HG02852 (cell line): ENCODE measurements at regions not wholly inside any gene's neighbourhood (a gene's known extent, or its start where the extent isn't known, plus 50 kb on each side); places are given as distances from the start of the nearest gene placed in this dataset.

Experiments used
- ATAC-seq: cut with Tn5 transposase; IDR thresholded peaks from one replicate; pipeline ENCODE4 v1.9.1; 2021; ENCODE audit warnings: mild to moderate bottlenecking, moderate library complexity; ENCODE audit not compliant: unreplicated experiment

DNA sequence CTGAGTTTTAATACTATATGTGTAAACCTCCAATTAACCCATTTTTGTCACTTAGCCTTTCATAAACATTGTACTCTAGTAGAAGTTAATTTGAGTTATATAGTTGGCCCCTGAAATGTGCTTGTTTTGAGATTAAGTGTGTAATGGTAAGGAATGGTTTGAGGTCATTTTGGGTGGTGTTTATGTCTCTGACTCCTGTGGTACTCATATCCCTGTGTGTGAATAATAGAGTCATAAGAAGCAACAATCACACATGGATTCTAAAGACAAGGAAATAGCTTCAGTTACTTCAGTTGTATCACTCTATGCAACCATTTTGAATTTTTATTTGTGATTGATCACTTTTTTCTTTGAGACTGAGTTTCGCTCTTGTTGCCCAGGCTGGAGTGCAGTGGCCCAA, 408.5 kb downstream of the MFSD1 start:
- ATAC-seq: no peak

DNA sequence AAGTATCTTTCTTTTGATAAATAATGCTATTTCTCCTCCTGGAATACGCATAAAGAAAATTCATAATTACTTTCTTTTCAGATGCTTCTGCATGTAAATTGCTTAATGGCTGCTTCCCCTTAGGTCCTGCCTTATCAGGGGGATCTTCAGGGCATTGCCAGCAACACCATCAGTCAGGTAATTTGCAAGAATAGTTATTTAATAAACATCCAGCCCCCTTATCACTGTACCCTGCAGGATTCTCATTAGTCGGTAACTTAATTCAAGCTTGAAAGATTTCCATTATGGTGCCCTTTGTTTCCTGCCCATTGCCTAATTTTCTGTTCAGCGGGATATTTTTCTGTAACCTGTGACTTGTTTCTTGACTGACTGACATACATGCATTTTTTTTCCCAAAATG, 414.5 kb downstream of the MFSD1 start:
- no peak for ATAC-seq

DNA sequence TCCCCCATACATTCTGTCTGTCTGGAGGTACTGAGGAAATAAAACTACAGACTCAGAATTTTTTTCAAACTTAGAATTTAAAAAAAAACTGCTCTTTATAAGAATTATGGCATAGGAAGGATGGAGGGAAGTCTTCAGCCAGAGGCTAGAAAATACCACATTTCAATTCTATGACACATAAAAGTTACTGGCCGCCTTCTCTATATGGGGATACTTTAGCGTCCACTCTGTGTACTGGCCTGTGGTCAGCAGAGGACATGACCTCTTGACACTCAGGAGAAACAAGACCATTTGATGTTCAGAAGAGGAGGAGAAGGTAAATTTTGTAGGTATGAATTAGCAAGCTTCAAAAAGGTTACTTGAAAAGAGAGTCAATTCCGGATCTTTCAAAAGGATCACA, 417.4 kb downstream of the MFSD1 start:
- no peak for ATAC-seq

DNA sequence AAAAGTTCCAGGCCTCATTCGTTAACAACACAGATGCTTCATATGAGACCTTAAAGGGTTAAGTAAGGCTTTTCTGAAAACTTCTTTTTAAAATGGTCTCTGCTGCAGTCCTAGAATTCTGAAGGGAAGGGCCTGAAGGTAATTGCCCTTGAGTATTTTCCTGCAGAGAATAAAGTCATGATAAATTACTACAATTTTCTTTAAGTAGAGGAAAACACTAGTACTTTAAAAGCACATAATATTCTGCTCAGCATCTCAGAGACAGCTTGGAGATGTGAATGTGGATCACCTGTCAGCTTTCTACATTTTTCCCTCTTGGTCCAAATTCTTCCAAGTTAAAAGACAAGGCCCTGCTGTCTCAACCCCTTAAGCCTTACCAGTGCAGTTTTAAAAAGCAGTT, 419.5 kb downstream of the MFSD1 start:
- no peak for ATAC-seq

DNA sequence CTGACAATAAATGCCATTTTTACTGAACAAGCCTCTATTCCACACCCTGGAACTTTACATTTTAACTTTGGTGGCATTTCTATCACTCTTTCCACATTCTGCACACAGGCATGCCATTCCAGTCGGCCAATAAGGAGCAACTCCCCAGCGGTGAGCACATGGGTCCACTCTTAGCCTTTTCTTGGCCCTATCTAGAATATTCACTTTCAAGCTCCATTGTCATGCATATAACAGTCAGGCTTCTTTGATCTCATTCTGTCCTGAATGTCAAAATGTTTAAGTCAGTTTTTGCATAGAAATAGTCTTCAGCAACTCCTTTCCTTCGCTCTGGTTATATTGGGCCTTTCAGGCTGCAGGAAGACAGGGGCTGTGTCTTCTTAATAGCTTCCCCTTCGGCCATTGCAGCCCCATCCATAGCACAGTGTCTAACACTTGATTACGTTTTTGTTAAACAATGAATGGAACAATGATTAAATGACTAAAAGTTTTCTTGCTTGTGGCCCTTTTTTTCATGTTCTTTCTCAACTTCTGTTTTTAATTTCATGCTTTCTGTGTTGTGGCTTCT, 427.3 kb downstream of the MFSD1 start:
- ATAC-seq: no peak

DNA sequence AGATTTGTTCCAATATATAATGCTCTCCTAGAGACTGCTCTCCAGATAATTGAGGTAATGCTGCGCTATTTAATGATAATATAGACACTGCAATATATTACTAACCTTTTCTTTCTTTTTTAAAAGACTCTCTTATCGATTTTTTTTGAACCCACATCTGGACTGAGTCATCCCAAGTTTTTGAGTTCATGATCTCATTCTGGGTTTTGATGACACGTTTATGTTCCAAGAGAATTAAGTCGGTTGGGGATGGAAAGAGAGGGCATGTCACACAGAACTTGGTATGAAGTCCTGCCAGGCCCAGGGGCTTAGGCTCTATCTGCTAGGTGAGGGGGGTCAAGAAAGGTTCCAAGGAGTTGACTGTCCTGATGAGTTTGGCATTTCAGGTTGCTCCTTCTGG, 431.1 kb downstream of the MFSD1 start:
- ATAC-seq: no peak

DNA sequence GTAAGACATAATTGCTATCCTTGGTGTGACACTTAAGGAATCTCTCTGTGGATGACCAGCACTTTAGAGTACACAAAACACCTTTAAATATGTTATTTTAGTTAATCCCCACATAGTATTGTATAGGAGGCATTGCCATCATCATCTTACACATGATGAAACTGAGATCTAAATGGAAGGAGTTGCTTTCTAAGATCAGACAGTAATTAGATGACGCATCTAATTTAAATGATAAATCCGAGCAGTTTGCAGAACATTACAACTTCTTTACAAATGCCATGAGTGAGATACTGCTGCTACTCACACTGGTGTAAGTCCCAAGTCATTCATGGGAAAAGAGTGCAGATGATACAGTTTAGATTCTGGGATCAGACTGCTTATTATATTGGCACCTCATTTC, 431.9 kb downstream of the MFSD1 start:
- no peak for ATAC-seq

DNA sequence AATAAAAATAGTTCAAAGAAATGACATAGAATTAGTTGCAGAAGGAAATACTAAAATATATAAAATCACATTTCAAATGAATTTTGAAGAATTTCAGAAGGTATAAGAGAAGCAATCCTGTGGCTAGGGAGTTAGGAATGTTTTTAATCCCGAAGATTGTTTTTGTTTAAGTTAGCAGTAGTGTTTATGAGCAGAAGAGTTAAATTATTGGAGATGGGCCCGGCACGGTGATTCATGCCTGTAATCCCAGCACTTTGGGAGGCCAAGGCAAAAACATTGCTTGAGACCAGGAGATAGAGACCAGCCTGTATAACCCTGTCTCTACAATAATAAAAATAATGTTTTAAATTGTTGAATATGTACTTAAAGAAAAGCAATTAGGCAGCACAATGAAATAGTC, 432.5 kb downstream of the MFSD1 start:
- no peak for ATAC-seq

DNA sequence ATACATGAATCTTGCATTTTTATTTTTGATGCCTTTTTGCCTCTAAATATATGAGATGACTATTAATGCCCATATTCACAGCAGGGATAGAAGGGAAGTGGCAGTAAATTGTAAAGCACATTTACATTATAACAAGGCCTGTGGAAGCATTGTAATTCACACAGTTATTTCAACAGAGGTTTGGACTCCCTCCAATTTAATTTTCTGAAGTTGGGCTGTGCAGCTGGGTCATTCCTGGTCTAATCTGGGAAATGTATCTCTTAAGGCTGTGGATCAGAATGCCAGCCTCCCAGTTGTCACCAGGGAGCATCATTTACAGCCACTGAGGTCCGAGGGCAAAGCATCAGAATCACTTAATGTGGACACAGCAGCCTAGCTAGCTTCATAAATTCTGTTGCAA, 434.5 kb downstream of the MFSD1 start:
- no peak for ATAC-seq

DNA sequence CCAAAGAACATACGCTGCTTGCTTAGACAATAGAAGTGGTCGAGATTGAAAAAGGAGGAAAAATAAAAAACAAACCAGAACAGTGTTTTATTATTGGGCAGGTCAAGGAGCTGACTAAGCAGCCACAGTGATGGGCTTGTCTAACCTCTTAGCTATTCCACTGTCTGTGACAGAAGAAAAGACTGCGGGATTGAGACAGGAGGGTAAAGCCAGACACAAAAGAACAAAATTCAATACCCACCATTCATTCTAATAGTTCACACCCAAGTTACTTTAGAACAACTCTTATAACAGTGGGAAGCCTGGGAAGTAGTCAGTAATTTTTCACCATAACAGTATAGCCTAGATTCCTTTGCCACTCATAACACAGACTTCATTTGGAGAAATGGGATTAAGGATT, 435.4 kb downstream of the MFSD1 start:
- no peak for ATAC-seq

DNA sequence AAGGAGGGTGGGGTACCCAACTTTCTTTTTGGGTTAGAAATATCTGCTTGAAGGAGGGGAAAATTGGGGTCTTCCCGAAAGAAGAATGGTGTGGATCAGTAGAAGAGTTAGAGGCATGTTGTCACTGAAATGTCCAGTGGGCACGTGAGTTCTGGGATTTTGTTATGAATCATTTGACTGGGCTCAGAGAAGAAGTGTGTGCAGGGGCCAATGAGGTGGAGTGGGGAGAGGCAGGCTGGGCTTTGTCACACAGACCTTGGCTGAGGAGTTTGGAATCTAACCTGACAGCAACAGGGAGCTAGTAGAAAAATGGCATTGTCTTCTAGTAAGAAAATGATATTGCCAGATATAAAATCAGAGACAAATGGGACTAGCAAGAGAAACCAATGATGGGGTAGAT, 436.8 kb downstream of the MFSD1 start:
- no peak for ATAC-seq

DNA sequence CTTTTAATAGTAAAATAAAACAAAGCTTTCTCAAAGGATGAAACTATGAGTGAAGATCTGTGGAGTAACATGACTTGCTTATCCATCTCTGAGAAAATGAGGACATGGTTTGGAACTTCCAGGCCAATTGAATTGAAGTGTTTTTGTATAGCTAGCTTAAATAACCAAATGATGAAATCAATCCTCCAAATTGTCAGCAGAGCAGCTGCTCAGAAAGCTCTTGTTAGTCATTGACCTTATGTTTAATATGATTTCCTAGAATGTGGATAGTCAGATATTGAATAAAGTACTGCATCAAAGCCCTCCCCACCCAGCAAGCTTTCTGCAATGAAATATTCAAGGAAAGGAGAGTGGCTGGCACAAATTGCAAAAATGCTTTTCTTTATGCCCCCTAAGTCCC, 437.2 kb downstream of the MFSD1 start:
- no peak for ATAC-seq

DNA sequence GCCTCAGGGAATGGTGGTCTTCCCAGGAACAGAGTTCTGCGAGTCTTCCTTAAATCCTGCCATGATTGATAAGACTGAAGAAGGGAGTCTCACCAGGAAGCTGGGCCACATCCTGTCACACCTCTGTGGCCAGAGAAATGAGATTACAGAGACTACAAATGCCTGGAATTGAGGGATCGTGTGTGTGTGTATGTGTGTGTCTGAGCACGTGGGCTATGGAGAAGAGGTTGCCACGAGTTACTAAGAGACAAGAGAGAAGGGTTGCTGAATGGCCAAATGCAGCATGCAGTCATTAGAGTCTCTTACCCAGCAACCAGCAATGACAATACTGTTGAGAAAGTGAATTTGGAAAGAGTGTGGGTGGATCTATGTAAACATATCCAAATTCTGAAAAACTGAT, 443.1 kb downstream of the MFSD1 start:
- ATAC-seq: no peak

DNA sequence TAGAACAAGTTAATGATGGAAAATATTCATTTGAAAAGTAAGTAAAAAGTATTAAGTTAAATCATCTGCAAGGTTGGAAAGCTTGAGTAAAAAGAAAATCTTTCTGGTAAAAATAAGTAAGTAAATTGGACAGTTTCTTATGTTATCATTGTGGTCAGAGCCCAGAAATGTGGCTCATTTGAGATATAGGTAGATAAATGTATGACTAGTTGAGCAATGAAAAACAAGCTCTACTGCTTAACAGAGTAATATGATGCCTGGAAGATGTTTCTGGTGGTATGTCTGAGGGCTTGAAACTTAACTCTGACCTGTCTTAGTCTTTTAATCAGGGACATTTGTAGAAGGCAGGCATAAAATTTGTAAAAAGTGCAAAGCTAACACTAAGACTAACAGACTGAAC, 444.0 kb downstream of the MFSD1 start:
- ATAC-seq: no peak

DNA sequence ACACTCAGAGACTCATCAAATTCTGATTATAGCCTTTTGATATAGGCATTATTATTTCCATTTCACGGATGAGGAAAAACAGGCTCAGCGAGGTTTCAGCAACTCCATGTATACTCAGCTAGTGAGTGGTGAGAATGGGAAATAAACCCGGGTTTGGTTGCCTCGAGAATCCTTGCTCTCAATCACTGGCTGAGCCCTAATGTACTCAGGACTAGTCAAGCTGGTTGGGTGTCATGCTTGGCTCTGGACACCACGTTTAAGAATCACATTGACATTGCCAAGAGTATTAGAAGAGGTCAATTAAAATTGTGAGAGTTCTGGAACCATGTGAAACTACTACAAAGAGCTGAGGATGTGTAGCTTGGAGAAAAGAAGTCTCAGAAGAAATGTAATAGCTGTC, 444.5 kb downstream of the MFSD1 start:
- no peak for ATAC-seq

DNA sequence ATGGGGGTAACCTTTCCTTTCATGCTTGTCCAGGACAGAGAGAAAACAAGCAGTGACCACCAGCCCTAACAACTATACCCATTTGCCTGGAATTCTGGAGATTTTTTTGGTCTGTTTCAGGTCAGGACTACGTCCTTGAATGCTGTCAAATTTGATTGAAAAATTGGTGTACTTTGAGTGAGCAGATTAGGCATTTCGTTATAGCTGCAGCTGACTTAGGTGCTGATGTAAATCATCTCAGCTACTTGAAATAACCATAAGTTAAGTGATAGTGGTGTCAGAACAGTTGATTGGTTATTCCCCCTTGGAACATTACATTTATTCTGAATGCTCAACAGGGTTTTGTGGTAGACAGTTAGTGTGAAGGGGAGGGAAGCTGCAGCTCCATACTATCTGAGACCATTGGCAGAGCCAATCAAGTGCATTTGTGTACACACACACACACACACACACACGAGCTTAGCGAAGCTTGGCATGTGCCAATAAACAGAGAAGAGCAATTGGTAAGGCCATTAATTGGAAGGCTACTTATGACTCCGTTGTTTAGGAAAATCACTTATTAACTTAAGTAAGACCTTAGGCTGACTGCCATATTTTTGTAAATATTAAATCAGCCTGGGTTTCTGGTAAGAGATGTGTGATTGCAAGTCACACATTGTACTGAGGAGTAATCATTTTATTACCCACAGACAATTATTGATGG, 447.8 kb downstream of the MFSD1 start:
- ATAC-seq: no peak

DNA sequence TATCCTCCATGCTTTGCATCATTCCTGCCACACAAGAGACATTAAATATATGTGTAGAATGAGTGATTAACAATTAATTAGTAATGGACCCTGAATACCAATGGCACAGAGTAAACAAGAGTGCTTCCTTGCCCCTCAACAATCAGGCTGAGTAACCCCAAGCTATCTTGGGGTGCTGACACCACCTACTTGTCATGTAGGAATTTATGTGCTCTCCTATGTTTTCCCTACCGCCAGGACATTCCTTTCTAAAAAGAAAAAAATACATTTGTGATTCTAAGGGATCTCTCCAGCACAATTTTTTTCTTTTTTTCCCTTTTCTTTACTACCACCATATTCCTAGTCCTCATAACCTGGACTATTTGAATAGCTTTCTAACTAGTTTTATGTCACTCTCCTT, 449.1 kb downstream of the MFSD1 start:
- ATAC-seq: no peak

DNA sequence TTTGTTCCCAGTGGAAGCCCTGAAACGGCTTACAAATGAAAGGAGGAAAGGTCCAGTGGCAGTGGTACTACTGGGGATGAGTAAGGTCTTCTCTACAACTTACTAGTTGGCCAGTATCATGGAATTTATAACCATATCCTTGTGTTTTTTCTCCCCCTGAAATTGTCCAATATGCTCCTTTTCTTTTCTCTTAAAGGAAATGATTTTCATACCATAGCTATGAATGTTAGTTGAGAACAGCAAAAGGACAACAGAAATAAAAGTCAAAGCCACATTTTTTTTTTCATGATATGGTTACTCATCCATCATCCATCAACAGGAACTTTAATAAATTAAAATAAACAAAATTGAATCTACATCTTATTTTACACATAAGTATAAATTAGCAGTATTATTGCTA, 450.4 kb downstream of the MFSD1 start:
- no peak for ATAC-seq

DNA sequence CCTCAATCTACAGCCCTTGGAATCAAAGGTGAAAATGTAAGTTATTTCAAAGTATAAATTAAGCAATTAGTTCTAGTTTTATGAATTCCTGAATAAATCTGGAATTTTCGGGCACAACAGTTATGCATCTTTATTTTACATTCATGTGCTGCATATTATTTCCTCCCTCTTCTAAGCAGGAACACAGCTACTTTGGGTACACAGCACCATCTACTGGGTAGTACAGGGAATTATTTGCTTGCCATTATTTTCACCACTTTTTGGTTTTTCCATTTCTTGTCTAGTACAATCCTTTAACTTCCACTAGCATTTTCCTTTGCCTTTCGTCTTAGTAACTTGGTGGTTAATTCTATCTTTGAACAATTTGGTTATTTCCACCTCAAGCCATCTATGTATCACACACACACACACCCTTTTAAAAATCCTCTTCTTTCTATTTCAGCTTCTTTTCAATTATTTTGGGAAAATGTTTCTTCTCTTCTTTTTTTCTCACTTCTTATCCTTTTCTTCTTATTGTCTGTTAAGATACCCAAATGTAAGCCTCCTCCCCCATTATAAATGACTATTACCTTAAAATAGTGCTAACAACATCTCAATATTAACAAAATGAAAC, 451.0 kb downstream of the MFSD1 start:
- no peak for ATAC-seq

DNA sequence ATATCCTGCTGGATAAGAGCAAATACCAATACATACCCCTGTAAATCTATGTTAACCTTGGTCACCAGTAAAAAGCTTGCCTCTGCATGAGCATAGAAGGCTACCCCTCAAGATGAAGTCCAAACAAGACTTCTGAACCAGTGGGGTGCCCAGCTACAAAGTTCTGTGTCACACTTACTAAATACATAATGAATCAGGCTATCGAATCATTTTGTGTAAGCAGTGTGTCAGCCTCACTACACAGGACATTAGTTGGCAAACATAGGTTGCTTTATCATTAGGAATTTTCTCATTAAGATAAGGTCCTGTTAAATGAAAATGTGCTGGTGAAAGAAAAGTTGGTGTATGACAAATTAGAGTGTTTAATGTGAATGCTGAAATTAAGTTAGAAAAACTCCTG, 452.0 kb downstream of the MFSD1 start:
- ATAC-seq: no peak

DNA sequence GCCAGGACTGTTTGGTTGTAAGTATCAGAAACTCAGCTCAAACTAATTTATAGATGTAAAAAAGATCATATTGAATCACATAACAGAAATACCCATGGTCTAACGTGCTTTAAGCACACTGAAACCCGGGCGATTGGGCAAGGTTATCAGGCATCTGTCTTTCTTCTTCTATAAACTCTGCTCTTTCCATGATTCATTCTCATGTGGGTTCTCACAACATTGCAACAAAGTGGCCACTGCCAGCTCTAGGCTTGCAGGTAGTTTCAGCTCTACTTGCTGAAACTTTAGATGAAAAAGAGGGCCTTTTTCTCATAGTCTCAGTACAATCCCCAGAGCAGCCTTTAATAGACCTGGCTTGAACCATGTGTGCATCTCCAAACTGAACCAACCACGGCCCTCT, 456.1 kb downstream of the MFSD1 start:
- no peak for ATAC-seq

DNA sequence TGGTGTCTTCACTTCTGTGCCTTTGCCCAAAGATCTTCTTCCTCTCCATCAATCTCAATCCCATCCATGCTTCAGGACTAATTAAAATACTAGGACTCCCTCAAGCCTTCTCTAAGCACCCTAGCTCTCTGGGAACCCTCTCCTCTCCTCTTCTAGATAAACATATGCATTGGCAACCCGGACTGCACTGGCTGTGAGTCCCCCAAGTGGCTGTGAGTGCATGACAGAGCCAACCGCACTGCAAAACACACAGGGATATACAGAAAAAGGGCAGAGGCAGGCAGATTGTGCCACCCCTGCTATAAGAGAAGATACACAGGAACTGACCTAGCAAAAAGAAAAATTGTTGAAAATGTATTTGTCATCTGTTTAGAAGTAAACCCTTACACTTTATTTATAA, 457.1 kb downstream of the MFSD1 start:
- no peak for ATAC-seq
